Inflammatory macrophage (primary cell): ENCODE measurements at regions not wholly inside any gene's neighbourhood (a gene's known extent, or its start where the extent isn't known, plus 50 kb on each side); places are given as distances from the start of the nearest gene placed in this dataset.
"Not testable (repeated sequence)": the region's sequence is repeated elsewhere in the genome, so short reads cannot be mapped to it uniquely, and the experiment has no call there.

Experiments used
- DNase-seq, 2 donors: peaks; one replicate each; pipeline ENCODE4 v3.0.0-alpha.2; 2020 to 2022

GRCh38 chr3:194051366-194052149 lies 84.4 kb upstream of the HES1 start:
- DNase-seq, result peak; percentile 82 to 87

- no peak for DNase-seq
Measured at GRCh38 chr3:194053136-194053535, 82.8 kb upstream of the HES1 start.

GRCh38 chr3:194054016-194054415 lies 81.9 kb upstream of the HES1 start:
- DNase-seq, result peak in 1 of 2 donors; percentile 26

- DNase-seq, result no peak
Measured at GRCh38 chr3:194054540-194054939, 81.4 kb upstream of the HES1 start.

- DNase-seq, result no peak
Measured at GRCh38 chr3:194054961-194055360, 81.0 kb upstream of the HES1 start.

GRCh38 chr3:194056323-194056722 lies 79.6 kb upstream of the HES1 start:
- peak in 1 of 2 donors; percentile 16 for DNase-seq

- no peak for DNase-seq
Measured at GRCh38 chr3:194056731-194057415, 79.1 kb upstream of the HES1 start.

- no peak for DNase-seq
Measured at GRCh38 chr3:194057570-194058188, 78.3 kb upstream of the HES1 start.

GRCh38 chr3:194058189-194058571 lies 77.8 kb upstream of the HES1 start:
- DNase-seq, result no peak

GRCh38 chr3:194058753-194059152 lies 77.2 kb upstream of the HES1 start:
- DNase-seq, result no peak

- DNase-seq, result no peak
Measured at GRCh38 chr3:194061421-194062030, 74.4 kb upstream of the HES1 start.

GRCh38 chr3:194062830-194063229 lies 73.1 kb upstream of the HES1 start:
- no peak for DNase-seq

- DNase-seq, result no peak
Measured at GRCh38 chr3:194064380-194065332, 71.3 kb upstream of the HES1 start.

GRCh38 chr3:194067327-194067726 lies 68.6 kb upstream of the HES1 start:
- not testable (repeated sequence) for DNase-seq

GRCh38 chr3:194067949-194068362 lies 68.0 kb upstream of the HES1 start:
- peak in 1 of 2 donors; percentile 39 for DNase-seq

GRCh38 chr3:194069421-194070219 lies 66.3 kb upstream of the HES1 start:
- peak in 1 of 2 donors; percentile 32 for DNase-seq

- DNase-seq, result no peak
Measured at GRCh38 chr3:194070220-194070633, 65.7 kb upstream of the HES1 start.

- peak; percentile 48 to 69 for DNase-seq
Measured at GRCh38 chr3:194070634-194071409, 65.1 kb upstream of the HES1 start.

- no peak for DNase-seq
Measured at GRCh38 chr3:194072097-194072428, 63.9 kb upstream of the HES1 start.

GRCh38 chr3:194072691-194073279 lies 63.2 kb upstream of the HES1 start:
- no peak for DNase-seq
